IMR-90 (cell line): ENCODE measurements at regions not wholly inside any gene's neighbourhood (a gene's known extent, or its start where the extent isn't known, plus 50 kb on each side); places are given as distances from the start of the nearest gene placed in this dataset.

ENCODE experiments used
- ATAC-seq: fragments of 200-7000 bp; cut with Tn5 transposase; 2 replicates; pipeline ENCODE4 v1.9.1; 2020; ENCODE audit warnings: low read depth, mild to moderate bottlenecking, moderate library complexity
- BruUV-seq: library from RNA; stranded (reverse); fragments of 400-500 nt; replicated peaks from 2 replicates; lab custom pipeline; 2021; lab: Mats Ljungman, UMichigan
- CTCF ChIA-PET: fragments of 300-600 bp; formaldehyde crosslinking; extraction: SDS; loops from one replicate; lab custom pipeline; 2021; ENCODE audit warnings: antibody characterized with exemption; lab: Yijun Ruan, JAX
- POLR2A ChIA-PET: fragments of 300-600 bp; sonication (Branson Sonifier 250); formaldehyde crosslinking; loops from one replicate; lab custom pipeline; 2022; ENCODE audit warnings: antibody characterized with exemption; ENCODE audit not compliant: unreplicated experiment; lab: Charles Lee
- DNase-seq: peaks from one replicate; pipeline ENCODE4 v3.0.0; 2013
- H2AFZ ChIP-seq: replicated peaks from 2 replicates; pipeline ENCODE3; 2013; ENCODE audit warnings: low read length, mild to moderate bottlenecking; ENCODE audit not compliant: poor library complexity
- H2AK5ac ChIP-seq: 2 replicates; pipeline ENCODE4 v1.6.1; 2013; ENCODE audit warnings: low read depth, low read length, inconsistent platforms
- H2AK9ac ChIP-seq: replicated peaks from 2 replicates; pipeline ENCODE3; 2013; ENCODE audit warnings: mild to moderate bottlenecking, low read depth, low read length, moderate library complexity; ENCODE audit not compliant: poor library complexity
- H2BK120ac ChIP-seq: 2 replicates; pipeline ENCODE4 v1.6.1; 2013; ENCODE audit warnings: low read depth, low read length, inconsistent platforms
- H2BK15ac ChIP-seq: 3 replicates; pipeline ENCODE4 v1.6.1; 2013; ENCODE audit warnings: low read depth, low read length, inconsistent platforms
- H2BK20ac ChIP-seq: 2 replicates; pipeline ENCODE4 v1.6.1; 2013; ENCODE audit warnings: low read depth, mild to moderate bottlenecking, inconsistent platforms, low read length, moderate library complexity
- H2BK5ac ChIP-seq: 2 replicates; pipeline ENCODE4 v1.6.1; 2013; ENCODE audit warnings: mild to moderate bottlenecking, low read depth, low read length, inconsistent platforms; ENCODE audit not compliant: poor library complexity, severe bottlenecking
- H3K14ac ChIP-seq: replicated peaks from 2 replicates; pipeline ENCODE4 v1.6.1; 2013; ENCODE audit warnings: low read depth, low read length, inconsistent platforms
- H3K18ac ChIP-seq: 2 replicates; pipeline ENCODE4 v1.6.1; 2013; ENCODE audit warnings: low read depth, low read length, control low read depth
- H3K23ac ChIP-seq: 2 replicates; pipeline ENCODE4 v1.6.1; 2013; ENCODE audit warnings: low read depth, low read length, inconsistent platforms
- H3K27ac ChIP-seq: 2 replicates; pipeline ENCODE4 v1.5.1; 2013; ENCODE audit warnings: mild to moderate bottlenecking, control low read depth, low read length; ENCODE audit not compliant: insufficient read depth
- H3K27me3 ChIP-seq: 2 replicates; pipeline ENCODE4 v1.6.1; 2013; ENCODE audit warnings: low read length; ENCODE audit not compliant: control insufficient read depth, insufficient read depth
- H3K36me3 ChIP-seq: 2 replicates; pipeline ENCODE4 v1.6.1; 2013; ENCODE audit warnings: low read length, mixed read lengths; ENCODE audit not compliant: control insufficient read depth, insufficient read depth
- H3K4ac ChIP-seq: 2 replicates; pipeline ENCODE4 v1.6.1; 2013; ENCODE audit warnings: low read depth, low read length, inconsistent platforms
- H3K4me1 ChIP-seq: 2 replicates; pipeline ENCODE4 v1.6.1; 2013; ENCODE audit warnings: low read length, mixed read lengths; ENCODE audit not compliant: control insufficient read depth, insufficient read depth
- H3K4me2 ChIP-seq: 2 replicates; pipeline ENCODE4 v1.6.1; 2013; ENCODE audit warnings: low read depth, mild to moderate bottlenecking, control low read depth, low read length, moderate library complexity
- H3K4me3 ChIP-seq: 2 replicates; pipeline ENCODE4 v1.5.1; 2013; ENCODE audit warnings: low read depth, mild to moderate bottlenecking, control low read depth, low read length, moderate library complexity; ENCODE audit not compliant: insufficient read depth
- H3K56ac ChIP-seq: 2 replicates; pipeline ENCODE4 v1.6.1; 2013; ENCODE audit warnings: low read length, inconsistent platforms; ENCODE audit not compliant: insufficient read depth; ENCODE audit errors: extremely low read depth
- H3K79me1 ChIP-seq, 2 experiments: 2 replicates each; pipeline ENCODE4 v1.6.1; 2013; ENCODE audit warnings: low read length in 2 of 2, inconsistent platforms in 1 of 2, low read depth in 1 of 2
- H3K9ac ChIP-seq: 2 replicates; pipeline ENCODE4 v1.6.1; 2013; ENCODE audit warnings: low read depth, low read length, control low read depth
- H3K9me1 ChIP-seq: 2 replicates; pipeline ENCODE4 v1.6.1; 2013; ENCODE audit warnings: low read length, inconsistent platforms; ENCODE audit not compliant: insufficient read depth
- H3K9me3 ChIP-seq: 2 replicates; pipeline ENCODE4 v1.6.1; 2013; ENCODE audit warnings: low read length; ENCODE audit not compliant: control insufficient read depth, insufficient read depth
- H4K20me1 ChIP-seq: 2 replicates; pipeline ENCODE4 v1.6.1; 2013; ENCODE audit warnings: low read length, inconsistent platforms; ENCODE audit not compliant: insufficient read depth
- H4K5ac ChIP-seq: 2 replicates; pipeline ENCODE4 v1.6.1; 2013; ENCODE audit warnings: mild to moderate bottlenecking, low read depth, low read length, control low read depth
- H4K8ac ChIP-seq, 2 experiments: 2 replicates each; pipeline ENCODE4 v1.6.1; 2013; ENCODE audit warnings: low read depth in 2 of 2, low read length in 2 of 2, control low read depth in 1 of 2, inconsistent platforms in 1 of 2
- H4K91ac ChIP-seq: 2 replicates; pipeline ENCODE4 v1.6.1; 2013; ENCODE audit warnings: low read depth, low read length, inconsistent platforms; ENCODE audit not compliant: insufficient read depth
- CEBPB ChIP-seq: IDR thresholded peaks from 2 replicates; pipeline ENCODE4 v1.6.1; 2012; ENCODE audit warnings: low read depth, low read length, improper control_type of control experiment
- CHD1 ChIP-seq: IDR thresholded peaks from 2 replicates; pipeline ENCODE4 v1.6.1; 2012; ENCODE audit warnings: low read depth, low read length, improper control_type of control experiment
- MAFK ChIP-seq: IDR thresholded peaks from 2 replicates; pipeline ENCODE4 v1.6.1; 2012; ENCODE audit warnings: low read depth, low read length, improper control_type of control experiment
- MAZ ChIP-seq: IDR thresholded peaks from 2 replicates; pipeline ENCODE4 v1.6.1; 2012; ENCODE audit warnings: low read depth, mild to moderate bottlenecking, low read length, improper control_type of control experiment, moderate library complexity, borderline replicate concordance
- POLR2A ChIP-seq: IDR thresholded peaks from 2 replicates; pipeline ENCODE4 v1.6.1; 2012; ENCODE audit warnings: mild to moderate bottlenecking, low read depth, low read length
- RCOR1 ChIP-seq: IDR thresholded peaks from 2 replicates; pipeline ENCODE4 v1.6.1; 2012; ENCODE audit warnings: mild to moderate bottlenecking, low read length, improper control_type of control experiment; ENCODE audit not compliant: insufficient replicate concordance
- RFX5 ChIP-seq: IDR thresholded peaks from 2 replicates; pipeline ENCODE4 v1.8.0; 2012; ENCODE audit warnings: low read depth, mild to moderate bottlenecking, low read length, moderate library complexity
- SMC3 ChIP-seq: fragments of 150-350 bp; IDR thresholded peaks from 2 replicates; pipeline ENCODE4 v1.6.1; 2016; ENCODE audit warnings: low read depth, mild to moderate bottlenecking, antibody characterized with exemption, low read length, moderate library complexity
- WGBS, 2 experiments: methylation state at CpG; one replicate each; pipeline versions ENCODE4 v1.1.5 to v1.1.7; 2013; ENCODE audit warnings: missing lambda C conversion rate in 2 of 2; ENCODE audit not compliant: insufficient read length in 1 of 2; ENCODE audit errors: extremely low coverage in 2 of 2; 5-methylcytosine and 5-hydroxymethylcytosine counted together
- dilution Hi-C: fragments of 300-500 bp; cut with HindIII; formaldehyde crosslinking; loops from one replicate; pipeline ENCODE4 v1.14.3; 2018; ENCODE audit warnings: low sequenced_read_pairs; ENCODE audit not compliant: unreplicated experiment
- in situ Hi-C: fragments of 300-500 bp; cut with MboI; formaldehyde crosslinking; loops from 3 replicates; pipeline ENCODE4 v1.14.3; 2019; ENCODE audit warnings: low sequenced_read_pairs, inconsistent platforms, mixed read lengths
- intact Hi-C: fragments of 100-400 bp; cut with micrococcal nuclease; formaldehyde crosslinking; loops from 2 replicates; pipeline ENCODE4 v1.10.0; 2022

GRCh38 chr1:14513111-14513510 lies 85.4 kb upstream of the KAZN start:
- Histone ChIP-seq H3K4ac (no peak overlapping the region), H3K4me1 (peaks cover 12% of the 10 kb centered on the region; the same call in 1 of the 2 replicates), H2BK5ac (no peak overlapping the region), H2AK5ac (no peak overlapping the region), H3K9me3 (no peaks in the 10 kb centered on the region), H3K27me3 (no peaks in the 10 kb centered on the region), H3K79me1 (no peaks in the 10 kb centered on the region), H4K91ac (no peak overlapping the region; the same call in 1 of the 2 replicates), H3K56ac (no peak overlapping the region), H2BK20ac (no peak overlapping the region), H3K18ac (peak overlapping the region; percentile 25; the same call in 1 of the 2 replicates), H3K27ac (no peak overlapping the region), H3K36me3 (no peaks in the 10 kb centered on the region), H3K9ac (no peak overlapping the region), H3K4me2 (no peak overlapping the region), H2BK15ac (no peak overlapping the region), H3K4me3 (no peak overlapping the region), H2BK120ac (no peak overlapping the region), H3K14ac (no peak overlapping the region), H4K20me1 (no peaks in the 10 kb centered on the region), H3K23ac (no peak overlapping the region), H3K9me1 (no peaks in the 10 kb centered on the region), H2AK9ac (no peak overlapping the region), H4K5ac (no peak overlapping the region; the same call in 1 of the 2 replicates), H4K8ac (no peak overlapping the region), H2AFZ (no peak overlapping the region)
- ATAC-seq (no peak), DNase-seq (no peak)
- dilution Hi-C loops (no loop called here), in situ Hi-C loops (no loop called here), intact Hi-C loops (loop anchor here (10.0 kb wide), 1 partner anchor 532 kb away; no protein-coding TSS in a partner anchor)
- BruUV-seq: no TSS peak
- no peak for TF ChIP-seq CHD1
- TF ChIP-seq POLR2A: no peak
- no peak for TF ChIP-seq MAZ
- no peak for TF ChIP-seq CEBPB
- no peak for TF ChIP-seq RFX5
- TF ChIP-seq RCOR1: no peak
- no peak for TF ChIP-seq SMC3
- TF ChIP-seq MAFK: no peak
- ChIA-PET POLR2A (no interaction called here), CTCF (no interaction called here)
- WGBS, 2 experiments: no CpG with 5 or more reads among the region's 7 CpGs
